Ascending aorta (tissue), 2 donors: ENCODE measurements at regions not wholly inside any gene's neighbourhood (a gene's known extent, or its start where the extent isn't known, plus 50 kb on each side); places are given as distances from the start of the nearest gene placed in this dataset.
"Not testable (repeated sequence)": the region's sequence is repeated elsewhere in the genome, so short reads cannot be mapped to it uniquely, and the experiment has no call there.

Experiments
- DNase-seq, 2 donors: peaks; one replicate each; pipeline ENCODE4 v3.0.0-alpha.2; 2019; ENCODE audit warnings: low spot score in 2 of 2
- H3K27ac ChIP-seq, 2 donors: fragments of 200-600 bp; sonication (generic); one replicate each; pipeline ENCODE4 v1.5.1; 2016 to 2017; ENCODE audit warnings: mild to moderate bottlenecking in 1 of 2
- H3K27me3 ChIP-seq: fragments of 200-600 bp; sonication (generic); one replicate; pipeline ENCODE4 v1.5.1; 2017
- H3K36me3 ChIP-seq, 2 donors: fragments of 200-600 bp; sonication (generic); one replicate each; pipeline ENCODE4 v1.5.1; 2016
- H3K4me1 ChIP-seq, 2 donors: fragments of 200-600 bp; sonication (generic); one replicate each; pipeline ENCODE4 v1.5.1; 2016 to 2017; ENCODE audit warnings: mild to moderate bottlenecking in 1 of 2
- H3K4me3 ChIP-seq, 2 donors: fragments of 200-600 bp; sonication (generic); one replicate each; pipeline ENCODE4 v1.5.1; 2016 to 2017; ENCODE audit warnings: mild to moderate bottlenecking in 1 of 2
- H3K9me3 ChIP-seq, 2 donors: fragments of 200-600 bp; sonication (generic); one replicate each; pipeline ENCODE4 v1.5.1; 2016
- intact Hi-C: fragments of 100-400 bp; cut with DNase I; formaldehyde crosslinking; loops from one replicate; pipeline ENCODE4 v1.15.1; 2023
- TF ChIP-seq, protein P1 (sequence below), 3 experiments: fragments of 200-600 bp in 2 of 3; fragments of 450-650 bp in 1 of 3; sonication (generic) in 2 of 3; IDR thresholded peaks; one replicate each; pipeline ENCODE4 v1.5.1; 2016 to 2019; ENCODE audit warnings: antibody characterized with exemption in 3 of 3, mild to moderate bottlenecking in 1 of 3, moderate library complexity in 1 of 3

DNA sequence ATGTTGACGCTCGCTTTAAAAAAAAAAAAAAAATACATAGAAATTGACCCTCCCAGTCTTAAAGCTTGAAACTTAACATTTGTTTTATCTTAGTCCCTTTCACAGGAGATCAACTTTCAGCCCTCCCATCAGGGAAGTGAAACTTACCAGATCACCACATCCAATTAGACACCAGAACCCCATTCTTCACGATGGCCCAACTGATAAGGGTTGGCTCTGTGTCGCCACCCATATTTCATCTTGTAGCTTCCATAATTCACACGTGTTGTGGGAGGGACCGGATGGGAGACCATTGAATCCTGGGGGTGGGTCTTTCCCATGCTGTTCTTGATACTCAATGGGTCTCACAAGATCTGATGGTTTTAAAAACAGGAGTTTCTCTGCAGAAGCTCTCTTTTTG is 629.4 kb upstream of the KCND2 start:
- TF ChIP-seq, protein P1, sequence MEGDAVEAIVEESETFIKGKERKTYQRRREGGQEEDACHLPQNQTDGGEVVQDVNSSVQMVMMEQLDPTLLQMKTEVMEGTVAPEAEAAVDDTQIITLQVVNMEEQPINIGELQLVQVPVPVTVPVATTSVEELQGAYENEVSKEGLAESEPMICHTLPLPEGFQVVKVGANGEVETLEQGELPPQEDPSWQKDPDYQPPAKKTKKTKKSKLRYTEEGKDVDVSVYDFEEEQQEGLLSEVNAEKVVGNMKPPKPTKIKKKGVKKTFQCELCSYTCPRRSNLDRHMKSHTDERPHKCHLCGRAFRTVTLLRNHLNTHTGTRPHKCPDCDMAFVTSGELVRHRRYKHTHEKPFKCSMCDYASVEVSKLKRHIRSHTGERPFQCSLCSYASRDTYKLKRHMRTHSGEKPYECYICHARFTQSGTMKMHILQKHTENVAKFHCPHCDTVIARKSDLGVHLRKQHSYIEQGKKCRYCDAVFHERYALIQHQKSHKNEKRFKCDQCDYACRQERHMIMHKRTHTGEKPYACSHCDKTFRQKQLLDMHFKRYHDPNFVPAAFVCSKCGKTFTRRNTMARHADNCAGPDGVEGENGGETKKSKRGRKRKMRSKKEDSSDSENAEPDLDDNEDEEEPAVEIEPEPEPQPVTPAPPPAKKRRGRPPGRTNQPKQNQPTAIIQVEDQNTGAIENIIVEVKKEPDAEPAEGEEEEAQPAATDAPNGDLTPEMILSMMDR (IDR thresholded peaks at IDR 0.05), result no peak
- Histone ChIP-seq H3K4me3 (no peak overlapping the region), H3K9me3 (no peaks in the 10 kb centered on the region), H3K27me3 (no peaks in the 10 kb centered on the region), H3K36me3 (no peaks in the 10 kb centered on the region), H3K4me1 (no peaks in the 10 kb centered on the region), H3K27ac (no peak overlapping the region)
- DNase-seq, result no peak
- intact Hi-C loops, result no loop called here

DNA sequence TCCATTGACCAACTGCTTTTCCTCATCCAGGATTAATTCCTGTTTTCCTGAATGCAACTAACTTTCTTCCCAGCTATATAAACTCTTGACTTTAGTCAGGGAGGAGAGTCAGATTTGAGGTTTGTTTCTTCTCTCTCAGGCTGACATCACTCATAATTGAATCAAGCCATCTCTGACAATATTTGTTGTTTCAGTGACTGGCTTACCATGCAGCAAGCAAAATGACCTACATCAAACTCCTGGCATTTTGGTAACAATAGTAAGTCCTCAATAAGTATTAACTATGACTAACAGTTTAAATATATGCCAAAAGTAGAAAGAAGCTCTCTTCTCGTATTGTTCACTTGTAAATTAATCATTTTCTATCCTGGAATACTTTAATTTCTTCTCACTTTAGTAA is 625.7 kb upstream of the KCND2 start:
- TF ChIP-seq, protein P1 (IDR thresholded peaks at IDR 0.05), result no peak
- intact Hi-C loops, result no loop called here
- DNase-seq, result no peak
- H3K36me3 ChIP-seq, result no peaks in the 10 kb centered on the region
- H3K4me1 ChIP-seq, result no peaks in the 10 kb centered on the region
- H3K27ac ChIP-seq, result no peak overlapping the region
- H3K4me3 ChIP-seq, result no peak overlapping the region
- H3K27me3 ChIP-seq, result no peaks in the 10 kb centered on the region
- H3K9me3 ChIP-seq, result peaks cover 0 to 2% of the 10 kb centered on the region in 2 donors

DNA sequence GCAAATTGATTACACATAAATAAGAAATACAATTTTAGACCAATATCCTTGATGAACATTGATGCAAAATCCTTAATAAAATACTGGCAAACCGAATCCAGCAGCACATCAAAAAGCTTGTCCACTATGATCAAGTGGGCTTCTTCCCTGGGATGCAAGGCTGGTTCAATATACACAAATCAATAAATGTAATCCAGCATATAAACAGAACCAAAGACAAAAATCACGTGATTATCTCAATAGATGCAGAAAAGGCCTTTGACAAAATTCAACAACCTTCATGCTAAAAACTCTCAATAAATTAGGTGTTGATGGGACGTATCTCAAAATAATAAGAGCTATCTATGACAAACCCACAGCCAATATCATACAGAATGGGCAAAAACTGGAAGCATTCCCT is 624.2 kb upstream of the KCND2 start:
- DNase-seq, H3K9me3 ChIP-seq, H3K4me1 ChIP-seq, H3K4me3 ChIP-seq, H3K27me3 ChIP-seq, intact Hi-C loops, H3K36me3 ChIP-seq, H3K27ac ChIP-seq: not testable (repeated sequence)

- H3K4me1 ChIP-seq, result no peaks in the 10 kb centered on the region
- H3K36me3 ChIP-seq, result no peaks in the 10 kb centered on the region
- TF ChIP-seq, protein P1 (IDR thresholded peaks at IDR 0.05), result no peak
- DNase-seq, result no peak
- H3K9me3 ChIP-seq, result no peaks in the 10 kb centered on the region
- no peak overlapping the region for H3K27ac ChIP-seq
- no peak overlapping the region for H3K4me3 ChIP-seq
- no peaks in the 10 kb centered on the region for H3K27me3 ChIP-seq
- intact Hi-C loops, result no loop called here
These were observed 612.9 kb upstream of the KCND2 start for GRCh38 chr7:119660080-119660479.

DNA sequence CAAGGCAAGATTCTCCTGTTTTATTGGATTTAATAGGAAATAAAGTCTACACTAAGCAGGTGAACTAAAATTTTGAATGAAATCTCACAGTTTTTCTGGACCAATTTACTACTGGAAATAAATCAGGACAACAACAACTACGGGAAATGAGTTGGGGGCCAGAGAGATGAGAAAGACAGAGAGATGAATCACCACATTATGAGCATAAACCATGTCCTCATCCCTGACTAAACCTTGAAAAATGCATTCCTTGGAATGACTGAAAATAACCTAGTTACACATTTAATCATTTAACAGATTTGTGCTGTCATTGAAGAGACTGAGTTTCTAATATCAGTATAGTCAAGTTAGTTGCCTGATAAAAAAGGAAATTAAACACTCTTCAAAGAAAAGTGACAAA is 608.4 kb upstream of the KCND2 start:
- Histone ChIP-seq H3K27ac (no peak overlapping the region), H3K4me3 (no peak overlapping the region), H3K4me1 (no peaks in the 10 kb centered on the region), H3K9me3 (no peaks in the 10 kb centered on the region), H3K36me3 (no peaks in the 10 kb centered on the region), H3K27me3 (no peaks in the 10 kb centered on the region)
- DNase-seq, result no peak
- intact Hi-C loops, result no loop called here
- TF ChIP-seq, protein P1 (IDR thresholded peaks at IDR 0.05), result no peak

DNA sequence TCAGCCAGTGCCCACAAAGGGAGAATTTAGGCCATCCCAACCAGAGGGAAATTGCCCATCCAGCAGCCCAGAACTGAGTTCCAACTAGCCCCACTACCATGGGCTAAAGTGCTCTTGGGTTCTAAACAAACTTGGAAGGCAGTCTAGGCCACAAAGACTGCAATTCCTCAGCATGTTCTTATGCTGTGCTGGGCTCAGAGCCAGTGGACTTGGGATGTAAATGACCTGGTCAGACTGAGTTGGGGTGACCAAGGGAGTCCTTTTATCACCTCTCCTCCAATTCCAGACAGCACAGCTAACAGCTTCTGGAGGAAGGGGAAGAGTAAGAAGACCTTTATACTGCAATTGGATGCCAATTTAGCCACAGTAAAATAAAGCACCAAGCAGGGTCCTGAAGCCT is 607.2 kb upstream of the KCND2 start:
- Histone ChIP-seq H3K36me3 (no peaks in the 10 kb centered on the region), H3K4me3 (no peak overlapping the region), H3K27me3 (no peaks in the 10 kb centered on the region), H3K27ac (no peak overlapping the region), H3K9me3 (no peaks in the 10 kb centered on the region), H3K4me1 (no peaks in the 10 kb centered on the region)
- DNase-seq, result no peak
- TF ChIP-seq, protein P1 (IDR thresholded peaks at IDR 0.05), result no peak
- intact Hi-C loops, result no loop called here
